BLaER1 (cell line): ENCODE measurements at regions not wholly inside any gene's neighbourhood (a gene's known extent, or its start where the extent isn't known, plus 50 kb on each side); places are given as distances from the start of the nearest gene placed in this dataset.
A peak's percentile ranks its signal among the peaks of the same experiment; 100 is the strongest.

Experiments used
- H3K27ac ChIP-seq: shearing (Covaris generic); formaldehyde crosslinking; 2 replicates; pipeline ENCODE4 v1.8.1; 2022
- H3K27me3 ChIP-seq: shearing (Covaris generic); formaldehyde crosslinking; 2 replicates; pipeline ENCODE4 v1.8.1; 2022
- H3K36me3 ChIP-seq: shearing (Covaris generic); formaldehyde crosslinking; 2 replicates; pipeline ENCODE4 v1.8.1; 2022
- H3K4me1 ChIP-seq: shearing (Covaris generic); formaldehyde crosslinking; 2 replicates; pipeline ENCODE4 v1.8.1; 2022
- H3K4me2 ChIP-seq: shearing (Covaris generic); formaldehyde crosslinking; 2 replicates; pipeline ENCODE4 v1.8.1; 2022
- H3K4me3 ChIP-seq: shearing (Covaris generic); formaldehyde crosslinking; 2 replicates; pipeline ENCODE4 v1.8.1; 2022
- H3K9ac ChIP-seq: shearing (Covaris generic); formaldehyde crosslinking; 2 replicates; pipeline ENCODE4 v1.8.1; 2022
- H3K9me3 ChIP-seq: shearing (Covaris generic); formaldehyde crosslinking; 2 replicates; pipeline ENCODE4 v1.8.1; 2022
- H4K20me1 ChIP-seq: shearing (Covaris generic); formaldehyde crosslinking; 2 replicates; pipeline ENCODE4 v1.8.1; 2022
- Cebpa-rat ChIP-seq: shearing (Covaris generic); IDR thresholded peaks from 2 replicates; pipeline ENCODE4 v1.8.1; 2022

DNA sequence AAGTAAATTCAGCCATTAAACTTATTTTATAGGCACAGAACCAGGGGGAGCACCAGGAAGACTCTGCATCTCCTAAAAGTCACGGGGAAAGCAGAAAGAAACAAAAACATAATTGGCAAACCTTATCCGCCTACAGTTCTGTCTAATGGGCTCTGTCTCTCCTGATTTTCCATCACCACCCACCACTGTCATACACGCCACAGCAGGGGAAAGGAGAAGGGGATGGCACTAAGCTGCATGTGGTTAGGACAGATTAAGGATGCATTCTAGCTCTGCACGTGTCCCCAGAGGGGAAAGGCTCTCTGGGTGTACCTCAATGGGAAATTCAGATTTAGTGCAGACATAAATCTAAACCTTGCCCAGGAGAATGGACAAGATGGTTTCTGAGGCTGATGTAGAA is 359.8 kb downstream of the TMEM114 start:
- Histone ChIP-seq H3K27ac (no peak overlapping the region), H3K27me3 (no peaks in the 10 kb centered on the region), H3K4me2 (no peak overlapping the region), H3K9ac (no peak overlapping the region), H3K4me3 (no peak overlapping the region), H4K20me1 (no peaks in the 10 kb centered on the region), H3K4me1 (no peaks in the 10 kb centered on the region), H3K9me3 (no peaks in the 10 kb centered on the region), H3K36me3 (no peaks in the 10 kb centered on the region)
- TF ChIP-seq Cebpa-rat = no peak

GRCh38 chr16:8229011-8229520 is 361.2 kb downstream of the TMEM114 start:
- no peak overlapping the region for H3K4me3 ChIP-seq
- H3K4me1 ChIP-seq = no peaks in the 10 kb centered on the region
- no peak overlapping the region for H3K9ac ChIP-seq
- no peaks in the 10 kb centered on the region for H4K20me1 ChIP-seq
- no peak overlapping the region for H3K27ac ChIP-seq
- no peaks in the 10 kb centered on the region for H3K9me3 ChIP-seq
- H3K36me3 ChIP-seq = no peaks in the 10 kb centered on the region
- no peak for TF ChIP-seq Cebpa-rat
- no peak overlapping the region for H3K4me2 ChIP-seq
- no peaks in the 10 kb centered on the region for H3K27me3 ChIP-seq

- no peak for TF ChIP-seq Cebpa-rat
These were observed 373.1 kb downstream of the TMEM114 start for GRCh38 chr16:8217201-8217600.

GRCh38 chr16:8204769-8205168 is 385.5 kb downstream of the TMEM114 start:
- Histone ChIP-seq H3K9ac (no peak overlapping the region), H3K4me3 (no peak overlapping the region), H3K4me1 (peaks cover 12% of the 10 kb centered on the region), H3K9me3 (peaks cover 12% of the 10 kb centered on the region), H3K27me3 (no peaks in the 10 kb centered on the region), H3K36me3 (no peaks in the 10 kb centered on the region), H3K4me2 (no peak overlapping the region), H4K20me1 (no peaks in the 10 kb centered on the region), H3K27ac (no peak overlapping the region)
- TF ChIP-seq Cebpa-rat = peak; percentile 83

More at GRCh38 chr16:8217201-8217600, 373.1 kb downstream of the TMEM114 start:
- no peak overlapping the region for H3K27ac ChIP-seq
- H3K4me3 ChIP-seq = no peak overlapping the region
- H3K4me2 ChIP-seq = no peak overlapping the region
- H3K9ac ChIP-seq = no peak overlapping the region
- no peaks in the 10 kb centered on the region for H3K27me3 ChIP-seq
- no peaks in the 10 kb centered on the region for H3K4me1 ChIP-seq
- H3K9me3 ChIP-seq = no peaks in the 10 kb centered on the region
- H4K20me1 ChIP-seq = no peaks in the 10 kb centered on the region
- no peaks in the 10 kb centered on the region for H3K36me3 ChIP-seq

DNA sequence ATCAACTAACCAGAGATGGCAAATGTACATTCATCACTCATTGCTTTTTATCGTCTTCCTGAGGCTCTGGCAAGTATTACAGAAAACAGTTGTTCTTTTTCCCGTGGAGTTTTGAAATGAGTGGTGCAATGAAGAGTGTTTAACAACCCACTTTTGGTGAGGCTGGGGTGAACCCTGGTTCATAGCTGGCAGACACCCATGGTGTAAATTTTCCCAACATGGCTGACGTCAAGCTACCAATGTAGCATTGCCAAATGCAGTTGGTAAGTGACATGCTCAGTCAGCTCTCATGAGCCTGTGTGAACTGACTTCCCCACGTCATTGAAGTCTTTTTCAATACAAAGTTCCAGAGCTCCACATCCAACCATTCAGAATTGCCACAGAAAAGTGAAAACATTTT is 386.2 kb downstream of the TMEM114 start:
- H3K9me3 ChIP-seq = peaks cover 12% of the 10 kb centered on the region
- no peak overlapping the region for H3K4me3 ChIP-seq
- no peaks in the 10 kb centered on the region for H3K36me3 ChIP-seq
- no peak overlapping the region for H3K27ac ChIP-seq
- no peak overlapping the region for H3K4me2 ChIP-seq
- no peaks in the 10 kb centered on the region for H3K27me3 ChIP-seq
- no peak overlapping the region for H3K9ac ChIP-seq
- H4K20me1 ChIP-seq = no peaks in the 10 kb centered on the region
- TF ChIP-seq Cebpa-rat = no peak
- peaks cover 12% of the 10 kb centered on the region for H3K4me1 ChIP-seq

DNA sequence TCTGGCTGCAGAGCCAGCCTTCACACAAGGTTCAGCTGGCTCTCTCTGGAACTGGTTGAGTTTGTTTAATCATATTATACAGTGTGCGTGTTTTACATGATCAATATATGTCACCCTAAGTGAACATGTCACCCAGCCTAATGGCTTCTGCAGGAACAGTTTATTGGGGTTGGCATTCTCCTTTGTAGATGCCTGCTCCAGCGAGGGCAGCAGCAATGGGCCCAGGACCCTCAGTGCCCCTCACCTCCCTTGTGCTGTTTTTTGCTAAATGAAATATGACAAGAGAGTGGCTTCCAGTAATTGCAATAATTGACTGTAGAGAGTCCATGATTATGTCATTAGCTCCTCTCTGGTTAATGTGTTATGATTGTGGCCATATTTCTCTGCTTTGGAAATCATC is 387.2 kb downstream of the TMEM114 start:
- no peak for TF ChIP-seq Cebpa-rat
- Histone ChIP-seq H3K4me3 (no peak overlapping the region), H3K9me3 (peaks cover 12% of the 10 kb centered on the region), H3K4me1 (peaks cover 12% of the 10 kb centered on the region), H3K27me3 (no peaks in the 10 kb centered on the region), H3K9ac (no peak overlapping the region), H4K20me1 (no peaks in the 10 kb centered on the region), H3K27ac (no peak overlapping the region), H3K4me2 (no peak overlapping the region), H3K36me3 (no peaks in the 10 kb centered on the region)

- TF ChIP-seq Cebpa-rat = no peak
- H3K27ac ChIP-seq = no peak overlapping the region
- H3K36me3 ChIP-seq = no peaks in the 10 kb centered on the region
- H3K9me3 ChIP-seq = peaks cover 12% of the 10 kb centered on the region
- H3K4me3 ChIP-seq = no peak overlapping the region
- no peaks in the 10 kb centered on the region for H4K20me1 ChIP-seq
- H3K4me2 ChIP-seq = no peak overlapping the region
- no peak overlapping the region for H3K9ac ChIP-seq
- H3K27me3 ChIP-seq = no peaks in the 10 kb centered on the region
- no peaks in the 10 kb centered on the region for H3K4me1 ChIP-seq
These were observed 389.5 kb downstream of the TMEM114 start for GRCh38 chr16:8200839-8201238.

DNA sequence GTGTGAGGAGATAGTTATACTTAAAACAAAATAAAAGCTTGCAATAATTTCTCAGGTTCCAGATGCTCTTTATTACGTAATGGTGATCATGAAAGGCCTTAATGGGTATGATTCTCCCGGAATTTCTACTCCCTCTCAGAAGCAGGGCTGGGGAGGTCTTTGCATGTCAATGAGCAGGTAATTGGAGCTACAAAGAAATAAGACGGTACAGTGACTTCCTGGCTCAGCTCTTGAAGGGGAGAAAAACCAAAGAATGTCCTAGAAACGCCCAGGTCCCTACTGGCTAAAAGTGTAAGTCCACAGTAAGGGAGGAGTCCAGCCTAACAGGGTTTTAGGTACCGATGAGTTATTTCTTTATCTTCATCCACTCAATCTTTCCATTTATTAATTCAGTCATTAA is 390.9 kb downstream of the TMEM114 start:
- no peak for TF ChIP-seq Cebpa-rat
- Histone ChIP-seq H4K20me1 (no peaks in the 10 kb centered on the region), H3K9me3 (peaks cover 12% of the 10 kb centered on the region), H3K4me3 (no peak overlapping the region), H3K9ac (no peak overlapping the region), H3K4me1 (no peaks in the 10 kb centered on the region), H3K36me3 (no peaks in the 10 kb centered on the region), H3K27me3 (no peaks in the 10 kb centered on the region), H3K4me2 (no peak overlapping the region), H3K27ac (no peak overlapping the region)

DNA sequence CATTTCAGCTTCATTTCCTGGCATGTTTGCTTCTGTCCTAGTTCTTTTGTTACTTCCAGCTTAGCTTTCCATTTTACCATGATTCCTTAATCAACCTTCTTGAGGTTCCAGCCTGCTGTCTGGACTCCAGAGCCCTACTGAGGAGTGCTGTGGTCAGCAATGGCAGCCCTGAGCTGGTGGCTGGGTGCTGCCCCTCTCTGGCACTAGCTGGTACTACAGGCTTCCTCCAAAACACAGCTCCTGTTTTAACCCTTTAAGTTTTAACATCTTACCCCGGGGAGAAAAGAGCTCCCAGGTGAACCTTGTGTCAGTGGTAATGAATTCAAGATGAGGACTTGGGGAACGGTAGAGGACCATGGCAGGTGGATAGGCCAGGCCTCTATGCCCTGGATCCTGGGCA is 395.5 kb downstream of the TMEM114 start:
- Histone ChIP-seq H3K4me3 (no peak overlapping the region), H3K9me3 (no peaks in the 10 kb centered on the region), H3K9ac (no peak overlapping the region), H3K4me1 (no peaks in the 10 kb centered on the region), H3K27me3 (no peaks in the 10 kb centered on the region), H3K27ac (no peak overlapping the region), H3K36me3 (no peaks in the 10 kb centered on the region), H4K20me1 (no peaks in the 10 kb centered on the region), H3K4me2 (no peak overlapping the region)
- TF ChIP-seq Cebpa-rat = no peak

GRCh38 chr16:8188841-8189240 is 401.5 kb downstream of the TMEM114 start:
- no peak overlapping the region for H3K4me3 ChIP-seq
- no peaks in the 10 kb centered on the region for H3K4me1 ChIP-seq
- no peak overlapping the region for H3K4me2 ChIP-seq
- no peaks in the 10 kb centered on the region for H3K27me3 ChIP-seq
- H4K20me1 ChIP-seq = no peaks in the 10 kb centered on the region
- no peak overlapping the region for H3K9ac ChIP-seq
- no peak overlapping the region for H3K27ac ChIP-seq
- TF ChIP-seq Cebpa-rat = no peak
- no peaks in the 10 kb centered on the region for H3K9me3 ChIP-seq
- H3K36me3 ChIP-seq = no peaks in the 10 kb centered on the region

DNA sequence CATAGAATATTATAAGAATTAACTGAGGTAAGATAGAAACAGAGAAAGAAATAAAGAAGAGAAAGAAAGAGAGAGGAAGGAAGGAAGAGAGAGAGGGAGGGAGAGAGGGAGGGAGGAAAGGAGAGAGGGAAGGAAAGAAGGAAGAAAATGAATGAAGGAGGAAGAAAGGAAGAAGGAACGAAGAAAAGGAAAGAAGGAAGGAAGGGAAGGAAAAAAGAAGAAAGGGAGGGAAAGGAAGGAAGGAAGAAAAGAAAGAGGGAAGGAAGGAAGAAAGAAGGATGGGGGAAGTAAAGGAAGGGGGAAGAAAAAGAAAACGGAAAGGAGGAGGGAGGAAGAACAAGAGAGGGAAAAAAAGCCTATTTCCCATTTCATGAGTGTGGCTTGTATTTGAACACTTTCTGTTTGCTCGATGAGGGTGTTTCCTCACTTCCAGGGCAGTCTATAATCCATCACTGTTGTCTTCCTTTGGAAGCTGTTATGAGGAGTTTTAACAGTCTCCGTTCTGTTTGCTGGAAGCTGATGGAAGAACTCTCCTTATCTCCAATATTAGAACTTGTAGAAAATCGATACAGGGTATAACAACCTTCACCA is 402.4 kb downstream of the TMEM114 start:
- Histone ChIP-seq H3K9ac (no peak overlapping the region), H3K4me1 (no peaks in the 10 kb centered on the region), H3K27me3 (no peaks in the 10 kb centered on the region), H4K20me1 (no peaks in the 10 kb centered on the region), H3K27ac (no peak overlapping the region), H3K36me3 (no peaks in the 10 kb centered on the region), H3K4me2 (no peak overlapping the region), H3K4me3 (no peak overlapping the region), H3K9me3 (no peaks in the 10 kb centered on the region)
- TF ChIP-seq Cebpa-rat = no peak
